PC-3 (cell line): ENCODE measurements at regions not wholly inside any gene's neighbourhood (a gene's known extent, or its start where the extent isn't known, plus 50 kb on each side); places are given as distances from the start of the nearest gene placed in this dataset.

ENCODE experiments used
- CTCF ChIP-seq: fragments of 300-600 bp; sonication (generic); conservative IDR thresholded peaks from 2 replicates; pipeline ENCODE4 v1.5.1; 2017; ENCODE audit warnings: antibody characterized with exemption, low read depth, mild to moderate bottlenecking, low read length
- EZH2 ChIP-seq: fragments of 300-600 bp; sonication (generic); IDR thresholded peaks from one replicate; pipeline ENCODE4 v1.6.1; 2017; ENCODE audit warnings: antibody characterized with exemption, mild to moderate bottlenecking, low read length; ENCODE audit not compliant: unreplicated experiment
- EZH2phosphoT487 ChIP-seq: fragments of 300-600 bp; sonication (generic); IDR thresholded peaks from 2 replicates; pipeline ENCODE4 v1.6.1; 2018; ENCODE audit warnings: mild to moderate bottlenecking, antibody characterized with exemption, low read length, borderline replicate concordance

GRCh38 chr2:40740419-40740818, 288.5 kb upstream of the SLC8A1 start:
- no peak for TF ChIP-seq EZH2
- no peak for TF ChIP-seq CTCF
- no peak for TF ChIP-seq EZH2phosphoT487
